K562 (cell line): ENCODE measurements at regions not wholly inside any gene's neighbourhood (a gene's known extent, or its start where the extent isn't known, plus 50 kb on each side); places are given as distances from the start of the nearest gene placed in this dataset.

ENCODE experiments used
- ATF1 ChIP-seq, 2 experiments: fragments of 450-650 bp in 1 of 2; IDR thresholded peaks; 2 replicates each; pipeline ENCODE4 v1.6.1; 2016; ENCODE audit warnings: missing compliant biosample characterization in 1 of 2, missing genetic modification characterization in 1 of 2
- CBX3 ChIP-seq, 2 experiments: IDR thresholded peaks; 1 replicate in 1 of 2; 2 replicates in 1 of 2; pipeline ENCODE4 v1.6.1; 2012; ENCODE audit warnings: inconsistent platforms in 2 of 2, low read length in 2 of 2, borderline replicate concordance in 1 of 2, control low read depth in 1 of 2
- CBX5 ChIP-seq: IDR thresholded peaks from 2 replicates; pipeline ENCODE4 v1.6.1; 2014; ENCODE audit warnings: low read depth, borderline replicate concordance
- COPS2 ChIP-seq: fragments of 450-650 bp; conservative IDR thresholded peaks from 2 replicates; pipeline ENCODE4 v1.6.1; 2016; ENCODE audit warnings: mild to moderate bottlenecking, moderate library complexity
- DACH1 ChIP-seq: fragments of 450-650 bp; IDR thresholded peaks from 2 replicates; pipeline ENCODE4 v1.6.1; 2018; ENCODE audit not compliant: partially characterized antibody
- FUS ChIP-seq: fragments of 200-400 bp; formaldehyde crosslinking; optimal IDR thresholded peaks from 2 replicates; pipeline ENCODE3; 2017; ENCODE audit warnings: low read depth, low read length
- HIVEP1 ChIP-seq: fragments of 250-450 bp; sonication (Bioruptor Pico); IDR thresholded peaks from 2 replicates; pipeline ENCODE4 v1.4.0; 2020; ENCODE audit warnings: mild to moderate bottlenecking
- KAT2B ChIP-seq: IDR thresholded peaks from one replicate; pipeline ENCODE4 v1.6.1; 2012; ENCODE audit warnings: low read depth, mild to moderate bottlenecking, control low read depth, inconsistent platforms, low read length, moderate library complexity
- KDM2B ChIP-seq: fragments of 250-450 bp; sonication (Bioruptor Pico); IDR thresholded peaks from 2 replicates; pipeline ENCODE4 v1.8.0; 2021; ENCODE audit warnings: mild to moderate bottlenecking, moderate library complexity
- LCOR ChIP-seq: sonication (generic); formaldehyde crosslinking; IDR thresholded peaks from 2 replicates; pipeline ENCODE4 v1.8.0; 2022; ENCODE audit warnings: mild to moderate bottlenecking, missing genetic modification reagents
- NBN ChIP-seq: fragments of 450-650 bp; IDR thresholded peaks from 2 replicates; pipeline ENCODE4 v1.6.1; 2016; ENCODE audit warnings: low read depth, mild to moderate bottlenecking
- NR2C1 ChIP-seq, 2 experiments: fragments of 450-650 bp; IDR thresholded peaks; 2 replicates each; pipeline ENCODE4 v1.6.1; 2017; ENCODE audit warnings: mild to moderate bottlenecking in 2 of 2, antibody characterized with exemption in 1 of 2, inconsistent platforms in 1 of 2, missing compliant biosample characterization in 1 of 2, missing genetic modification characterization in 1 of 2
- NR3C1 ChIP-seq: sonication (generic); formaldehyde crosslinking; IDR thresholded peaks from 2 replicates; pipeline ENCODE4 v1.8.1; 2022; ENCODE audit warnings: missing genetic modification reagents
- NR4A1 ChIP-seq, 2 experiments: fragments of 250-450 bp in 1 of 2; fragments of 450-650 bp in 1 of 2; sonication (Bioruptor Pico) in 1 of 2; IDR thresholded peaks; 2 replicates each; pipeline versions ENCODE4 v1.4.0 to v1.6.1; 2016 to 2020; ENCODE audit warnings: mild to moderate bottlenecking in 2 of 2, missing compliant biosample characterization in 1 of 2, missing genetic modification characterization in 1 of 2, moderate library complexity in 1 of 2
- PTTG1 ChIP-seq: fragments of 450-650 bp; IDR thresholded peaks from 2 replicates; pipeline ENCODE4 v1.6.1; 2016; ENCODE audit warnings: low read depth, mild to moderate bottlenecking, missing genetic modification characterization, missing compliant biosample characterization
- TCF3 ChIP-seq: sonication (generic); formaldehyde crosslinking; IDR thresholded peaks from 2 replicates; pipeline ENCODE4 v1.4.0; 2020; ENCODE audit warnings: mild to moderate bottlenecking, missing genetic modification reagents
- ZFP36 ChIP-seq: fragments of 150-350 bp; IDR thresholded peaks from 2 replicates; pipeline ENCODE4 v1.6.1; 2018; ENCODE audit warnings: low read length, low read depth; ENCODE audit not compliant: partially characterized antibody
- ZKSCAN1 ChIP-seq: fragments of 150-350 bp; IDR thresholded peaks from 2 replicates; pipeline ENCODE4 v1.6.1; 2016; ENCODE audit warnings: low read depth, low read length
- ZNF140 ChIP-seq: fragments of 250-450 bp; sonication (Bioruptor Pico); IDR thresholded peaks from 2 replicates; pipeline ENCODE4 v1.8.0; 2021; ENCODE audit warnings: moderate library complexity, mild to moderate bottlenecking, inconsistent platforms
- ZNF174 ChIP-seq: fragments of 250-450 bp; sonication (Bioruptor Pico); IDR thresholded peaks from 2 replicates; pipeline ENCODE4 v1.4.0; 2020; ENCODE audit warnings: mild to moderate bottlenecking
- ZNF184 ChIP-seq: sonication (generic); formaldehyde crosslinking; IDR thresholded peaks from 2 replicates; pipeline ENCODE4 v1.5.0; 2020; ENCODE audit warnings: missing genetic modification reagents
- ZNF3 ChIP-seq: fragments of 250-450 bp; sonication (Bioruptor Pico); IDR thresholded peaks from 2 replicates; pipeline ENCODE4 v1.5.0; 2021; ENCODE audit warnings: mild to moderate bottlenecking, moderate library complexity
- ZNF41 ChIP-seq: fragments of 250-450 bp; sonication (Bioruptor Pico); conservative IDR thresholded peaks from 2 replicates; pipeline ENCODE4 v1.4.0; 2020; ENCODE audit warnings: mild to moderate bottlenecking
- ZNF512 ChIP-seq: IDR thresholded peaks from 2 replicates; pipeline ENCODE4 v1.6.1; 2016; ENCODE audit warnings: missing genetic modification characterization, missing compliant biosample characterization
- ZNF586 ChIP-seq: fragments of 450-650 bp; formaldehyde crosslinking; conservative IDR thresholded peaks from 2 replicates; pipeline ENCODE4 v1.4.0; 2020; ENCODE audit warnings: mild to moderate bottlenecking, moderate library complexity
- TF ChIP-seq, protein P1 (sequence below): fragments of 250-450 bp; sonication (Bioruptor Pico); IDR thresholded peaks from 2 replicates; pipeline ENCODE4 v1.8.0; 2022; ENCODE audit warnings: moderate library complexity, mild to moderate bottlenecking, inconsistent platforms
- TF ChIP-seq, protein P2 (sequence below): sonication (generic); formaldehyde crosslinking; IDR thresholded peaks from 2 replicates; pipeline ENCODE4 v1.8.1; 2023; ENCODE audit warnings: mild to moderate bottlenecking, missing genetic modification reagents, moderate library complexity
- TF ChIP-seq, protein P3 (sequence below), 2 experiments: fragments of 450-650 bp in 1 of 2; sonication (generic) in 1 of 2; formaldehyde crosslinking in 1 of 2; IDR thresholded peaks in 1 of 2; conservative IDR thresholded peaks in 1 of 2; 2 replicates each; pipeline versions ENCODE4 v1.6.1 to v1.8.1; 2016 to 2023; ENCODE audit warnings: mild to moderate bottlenecking in 2 of 2, moderate library complexity in 2 of 2, inconsistent platforms in 1 of 2, missing genetic modification reagents in 1 of 2

GRCh38 chr13:50334944-50335343 lies 319.7 kb downstream of the KCNRG start (continued):
- TF ChIP-seq CBX3 (IDR thresholded peaks at IDR 0.05; ENCODE audit: borderline replicate concordance in 1 of 2, low read length in 2 of 2) (no peak), HIVEP1 (CRISPR knock-in tag) (no peak), CBX5 (no peak), KAT2B (no peak), NBN (no peak), PTTG1 (tag) (no peak), FUS (no peak), ZNF140 (no peak), KDM2B (no peak), ZNF586 (CRISPR knock-in tag) (no peak), ZKSCAN1 (no peak), ZNF184 (CRISPR knock-in tag) (no peak), ZNF512 (no peak), LCOR (no peak), ZFP36 (no peak), ZNF174 (CRISPR knock-in tag) (no peak), NR4A1 (CRISPR knock-in tag; IDR thresholded peaks at IDR 0.05) (no peak), NR4A1 (tag; IDR thresholded peaks at IDR 0.05) (no peak), COPS2 (no peak), NR3C1 (CRISPR knock-in tag) (no peak), ATF1 (CRISPR knock-in tag; IDR thresholded peaks at IDR 0.05) (no peak), ATF1 (tag; IDR thresholded peaks at IDR 0.05) (0 out of 2 replicates have a peak, but pooled peaks have one; percentile 17), ZNF3 (CRISPR knock-in tag) (no peak), ZNF41 (CRISPR knock-in tag) (no peak), TCF3 (peak; percentile 60), NR2C1 (IDR thresholded peaks at IDR 0.05) (peak; percentile 84), NR2C1 (tag; IDR thresholded peaks at IDR 0.05) (peak; percentile 87), DACH1 (no peak)
- TF ChIP-seq, protein P1, sequence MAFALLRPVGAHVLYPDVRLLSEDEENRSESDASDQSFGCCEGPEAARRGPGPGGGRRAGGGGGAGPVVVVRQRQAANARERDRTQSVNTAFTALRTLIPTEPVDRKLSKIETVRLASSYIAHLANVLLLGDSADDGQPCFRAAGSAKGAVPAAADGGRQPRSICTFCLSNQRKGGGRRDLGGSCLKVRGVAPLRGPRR (CRISPR knock-in tag) = no peak
- TF ChIP-seq, protein P2, sequence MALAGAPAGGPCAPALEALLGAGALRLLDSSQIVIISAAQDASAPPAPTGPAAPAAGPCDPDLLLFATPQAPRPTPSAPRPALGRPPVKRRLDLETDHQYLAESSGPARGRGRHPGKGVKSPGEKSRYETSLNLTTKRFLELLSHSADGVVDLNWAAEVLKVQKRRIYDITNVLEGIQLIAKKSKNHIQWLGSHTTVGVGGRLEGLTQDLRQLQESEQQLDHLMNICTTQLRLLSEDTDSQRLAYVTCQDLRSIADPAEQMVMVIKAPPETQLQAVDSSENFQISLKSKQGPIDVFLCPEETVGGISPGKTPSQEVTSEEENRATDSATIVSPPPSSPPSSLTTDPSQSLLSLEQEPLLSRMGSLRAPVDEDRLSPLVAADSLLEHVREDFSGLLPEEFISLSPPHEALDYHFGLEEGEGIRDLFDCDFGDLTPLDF (CRISPR knock-in tag) = no peak
- TF ChIP-seq, protein P3, sequence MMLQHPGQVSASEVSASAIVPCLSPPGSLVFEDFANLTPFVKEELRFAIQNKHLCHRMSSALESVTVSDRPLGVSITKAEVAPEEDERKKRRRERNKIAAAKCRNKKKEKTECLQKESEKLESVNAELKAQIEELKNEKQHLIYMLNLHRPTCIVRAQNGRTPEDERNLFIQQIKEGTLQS (IDR thresholded peaks at IDR 0.05) = peak; percentile 26; the same call in 1 of the 2 replicates
- TF ChIP-seq, protein P3 (CRISPR knock-in tag; conservative IDR thresholded peaks at IDR 0.05) = no peak
